HL-60 (cell line): ENCODE measurements at regions not wholly inside any gene's neighbourhood (a gene's known extent, or its start where the extent isn't known, plus 50 kb on each side); places are given as distances from the start of the nearest gene placed in this dataset.

ENCODE experiments used
- DNase-seq, 2 experiments: peaks; one replicate each; pipeline ENCODE4 v3.0.0-alpha.2; 2010 to 2020; ENCODE audit warnings: low read depth in 1 of 2, low spot score in 1 of 2
- H3K27ac ChIP-seq: fragments of 250-450 bp; sonication (Bioruptor Pico); replicated peaks from 2 replicates; pipeline ENCODE4 v1.5.1; 2020; ENCODE audit warnings: mild to moderate bottlenecking, moderate library complexity
- H3K27me3 ChIP-seq: fragments of 250-450 bp; sonication (Bioruptor Pico); 2 replicates; pipeline ENCODE4 v1.5.1; 2021; ENCODE audit warnings: mild to moderate bottlenecking, moderate library complexity; ENCODE audit not compliant: insufficient read depth, poor library complexity, severe bottlenecking
- H3K4me3 ChIP-seq: replicated peaks from 2 replicates; pipeline ENCODE4 v1.5.1; 2011; ENCODE audit warnings: mild to moderate bottlenecking, control low read depth, low read length; ENCODE audit not compliant: insufficient read depth
- GABPA ChIP-seq: IDR thresholded peaks from 2 replicates; pipeline ENCODE4 v1.6.1; 2012; ENCODE audit warnings: low read depth
- POLR2AphosphoS5 ChIP-seq: IDR thresholded peaks from 2 replicates; pipeline ENCODE4 v1.6.1; 2012; ENCODE audit warnings: low read depth
- SPI1 ChIP-seq: IDR thresholded peaks from 2 replicates; pipeline ENCODE4 v1.6.1; 2012; ENCODE audit warnings: low read depth, mild to moderate bottlenecking, borderline replicate concordance
- TF ChIP-seq, protein P1 (sequence below): IDR thresholded peaks from 2 replicates; pipeline ENCODE4 v1.6.1; 2012; ENCODE audit warnings: low read depth; ENCODE audit not compliant: insufficient replicate concordance
- TF ChIP-seq, protein P2 (sequence below): IDR thresholded peaks from one replicate; pipeline ENCODE4 v1.5.1; 2011; ENCODE audit warnings: low read length, control low read depth, inconsistent platforms; ENCODE audit not compliant: insufficient read depth

DNA sequence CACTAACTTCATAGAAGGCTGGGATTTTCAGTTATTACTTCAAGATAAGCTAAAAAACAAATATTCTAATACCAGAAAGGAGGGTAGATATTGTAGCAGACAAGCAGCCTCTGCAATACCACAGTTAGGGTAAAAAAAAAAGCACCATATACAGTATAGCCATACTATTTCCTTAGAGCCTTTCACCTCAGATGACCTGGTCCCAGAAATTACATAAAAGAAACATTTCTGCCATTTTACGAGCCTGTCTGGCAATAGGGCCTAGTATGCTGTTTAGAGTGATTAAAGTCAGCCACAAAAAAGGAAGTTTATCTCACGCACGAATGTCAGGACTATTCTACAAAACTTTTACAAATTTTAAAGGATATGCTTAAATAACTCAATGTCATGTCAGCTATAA lies 1016.6 kb downstream of the PLOD2 start:
- Histone ChIP-seq H3K4me3 (no peak overlapping the region), H3K27me3 (no peaks in the 10 kb centered on the region), H3K27ac (no peak overlapping the region)
- peak in 1 of 2 experiments; percentile 1 for DNase-seq
- no peak for TF ChIP-seq SPI1
- TF ChIP-seq POLR2AphosphoS5: no peak
- TF ChIP-seq, protein P1, sequence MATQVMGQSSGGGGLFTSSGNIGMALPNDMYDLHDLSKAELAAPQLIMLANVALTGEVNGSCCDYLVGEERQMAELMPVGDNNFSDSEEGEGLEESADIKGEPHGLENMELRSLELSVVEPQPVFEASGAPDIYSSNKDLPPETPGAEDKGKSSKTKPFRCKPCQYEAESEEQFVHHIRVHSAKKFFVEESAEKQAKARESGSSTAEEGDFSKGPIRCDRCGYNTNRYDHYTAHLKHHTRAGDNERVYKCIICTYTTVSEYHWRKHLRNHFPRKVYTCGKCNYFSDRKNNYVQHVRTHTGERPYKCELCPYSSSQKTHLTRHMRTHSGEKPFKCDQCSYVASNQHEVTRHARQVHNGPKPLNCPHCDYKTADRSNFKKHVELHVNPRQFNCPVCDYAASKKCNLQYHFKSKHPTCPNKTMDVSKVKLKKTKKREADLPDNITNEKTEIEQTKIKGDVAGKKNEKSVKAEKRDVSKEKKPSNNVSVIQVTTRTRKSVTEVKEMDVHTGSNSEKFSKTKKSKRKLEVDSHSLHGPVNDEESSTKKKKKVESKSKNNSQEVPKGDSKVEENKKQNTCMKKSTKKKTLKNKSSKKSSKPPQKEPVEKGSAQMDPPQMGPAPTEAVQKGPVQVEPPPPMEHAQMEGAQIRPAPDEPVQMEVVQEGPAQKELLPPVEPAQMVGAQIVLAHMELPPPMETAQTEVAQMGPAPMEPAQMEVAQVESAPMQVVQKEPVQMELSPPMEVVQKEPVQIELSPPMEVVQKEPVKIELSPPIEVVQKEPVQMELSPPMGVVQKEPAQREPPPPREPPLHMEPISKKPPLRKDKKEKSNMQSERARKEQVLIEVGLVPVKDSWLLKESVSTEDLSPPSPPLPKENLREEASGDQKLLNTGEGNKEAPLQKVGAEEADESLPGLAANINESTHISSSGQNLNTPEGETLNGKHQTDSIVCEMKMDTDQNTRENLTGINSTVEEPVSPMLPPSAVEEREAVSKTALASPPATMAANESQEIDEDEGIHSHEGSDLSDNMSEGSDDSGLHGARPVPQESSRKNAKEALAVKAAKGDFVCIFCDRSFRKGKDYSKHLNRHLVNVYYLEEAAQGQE: no peak
- no peak for TF ChIP-seq GABPA
- TF ChIP-seq, protein P2, sequence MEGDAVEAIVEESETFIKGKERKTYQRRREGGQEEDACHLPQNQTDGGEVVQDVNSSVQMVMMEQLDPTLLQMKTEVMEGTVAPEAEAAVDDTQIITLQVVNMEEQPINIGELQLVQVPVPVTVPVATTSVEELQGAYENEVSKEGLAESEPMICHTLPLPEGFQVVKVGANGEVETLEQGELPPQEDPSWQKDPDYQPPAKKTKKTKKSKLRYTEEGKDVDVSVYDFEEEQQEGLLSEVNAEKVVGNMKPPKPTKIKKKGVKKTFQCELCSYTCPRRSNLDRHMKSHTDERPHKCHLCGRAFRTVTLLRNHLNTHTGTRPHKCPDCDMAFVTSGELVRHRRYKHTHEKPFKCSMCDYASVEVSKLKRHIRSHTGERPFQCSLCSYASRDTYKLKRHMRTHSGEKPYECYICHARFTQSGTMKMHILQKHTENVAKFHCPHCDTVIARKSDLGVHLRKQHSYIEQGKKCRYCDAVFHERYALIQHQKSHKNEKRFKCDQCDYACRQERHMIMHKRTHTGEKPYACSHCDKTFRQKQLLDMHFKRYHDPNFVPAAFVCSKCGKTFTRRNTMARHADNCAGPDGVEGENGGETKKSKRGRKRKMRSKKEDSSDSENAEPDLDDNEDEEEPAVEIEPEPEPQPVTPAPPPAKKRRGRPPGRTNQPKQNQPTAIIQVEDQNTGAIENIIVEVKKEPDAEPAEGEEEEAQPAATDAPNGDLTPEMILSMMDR: no peak

DNA sequence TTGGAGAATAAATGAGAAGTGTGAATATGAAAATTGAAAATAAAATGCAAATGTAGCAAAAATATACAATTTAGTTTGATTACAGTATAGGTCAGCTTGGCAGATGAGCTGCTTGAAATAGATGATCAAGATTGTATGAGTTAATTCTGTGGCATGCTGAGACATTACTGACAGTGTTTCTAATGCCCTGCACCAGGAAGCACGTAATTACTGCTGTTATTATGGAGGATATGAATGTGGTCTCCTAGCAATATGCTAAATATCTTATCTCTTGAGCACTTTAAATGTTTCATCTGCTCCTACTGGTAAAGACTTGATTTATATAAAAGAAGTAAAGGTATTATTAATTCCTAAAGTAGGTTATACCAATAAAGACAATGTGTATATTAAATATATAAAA lies 1015.5 kb downstream of the PLOD2 start:
- TF ChIP-seq GABPA (no peak), SPI1 (no peak), POLR2AphosphoS5 (no peak)
- TF ChIP-seq, protein P2: no peak
- TF ChIP-seq, protein P1: no peak
- DNase-seq: no peak

DNA sequence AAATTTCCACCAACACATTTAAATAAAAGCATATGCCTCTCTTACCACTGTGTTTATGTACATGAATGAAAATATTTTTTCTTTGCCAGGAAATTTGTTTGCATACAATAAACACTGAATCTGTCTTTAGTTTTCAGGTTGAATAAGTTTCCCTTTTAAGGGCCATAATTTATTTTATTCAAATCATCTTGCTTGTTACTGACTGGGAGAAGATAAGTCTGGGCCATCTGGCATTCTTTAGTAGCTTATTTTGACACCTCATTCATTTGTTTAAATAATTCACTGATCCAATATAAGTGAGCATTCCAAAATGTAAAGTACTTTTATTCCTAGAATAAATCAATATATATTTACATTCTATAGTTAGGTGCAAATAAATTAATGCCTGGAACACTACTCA lies 1001.3 kb downstream of the PLOD2 start:
- Histone ChIP-seq H3K27ac (no peak overlapping the region), H3K4me3 (no peak overlapping the region), H3K27me3 (no peaks in the 10 kb centered on the region)
- no peak for TF ChIP-seq POLR2AphosphoS5
- TF ChIP-seq, protein P1: no peak
- TF ChIP-seq, protein P2: no peak
- no peak for TF ChIP-seq SPI1
- no peak for TF ChIP-seq GABPA
- DNase-seq: no peak

More for the DNA sequence above, 1015.5 kb downstream of the PLOD2 start:
- Histone ChIP-seq H3K27ac (no peak overlapping the region), H3K4me3 (no peak overlapping the region), H3K27me3 (no peaks in the 10 kb centered on the region)
